NCI-H1694 treated with DMSO at 0.1 percent for 48 hours (cell line): ENCODE measurements at regions not wholly inside any gene's neighbourhood (a gene's known extent, or its start where the extent isn't known, plus 50 kb on each side); places are given as distances from the start of the nearest gene placed in this dataset.
A peak's percentile ranks its signal among the peaks of the same experiment; 100 is the strongest.
"Not testable (repeated sequence)": the region's sequence is repeated elsewhere in the genome, so short reads cannot be mapped to it uniquely, and the experiment has no call there.

Experiments
- DNase-seq: peaks from one replicate; lab custom pipeline; 2025; lab: John Stamatoyannopoulos, UW

- peak; percentile 93 for DNase-seq
These were observed 622.5 kb downstream of the TYW1 start for GRCh38 chr7:67619175-67619574.

GRCh38 chr7:67620216-67620933 is 623.7 kb downstream of the TYW1 start:
- no peak for DNase-seq

DNA sequence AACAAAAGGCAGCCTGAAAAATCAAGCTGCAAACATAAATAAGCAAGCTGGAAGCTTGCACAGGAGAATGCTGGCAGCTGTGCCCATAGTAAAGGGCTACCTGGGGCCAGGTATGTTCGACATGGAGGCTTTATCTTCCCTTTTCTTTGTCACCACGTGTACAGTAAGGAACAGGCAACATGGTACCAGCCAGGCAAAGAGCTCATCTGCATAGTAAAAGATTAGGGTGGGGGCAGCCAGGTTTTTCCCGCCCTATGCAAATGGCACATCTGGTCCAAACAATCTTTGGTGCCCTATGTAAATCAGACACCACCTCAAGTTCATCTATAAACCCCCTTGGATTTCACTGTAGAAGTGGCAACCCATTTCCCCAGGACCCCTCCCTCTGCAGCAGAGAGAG is 625.1 kb downstream of the TYW1 start:
- no peak for DNase-seq

GRCh38 chr7:67625257-67625737 is 628.7 kb downstream of the TYW1 start:
- DNase-seq = peak; percentile 89

DNA sequence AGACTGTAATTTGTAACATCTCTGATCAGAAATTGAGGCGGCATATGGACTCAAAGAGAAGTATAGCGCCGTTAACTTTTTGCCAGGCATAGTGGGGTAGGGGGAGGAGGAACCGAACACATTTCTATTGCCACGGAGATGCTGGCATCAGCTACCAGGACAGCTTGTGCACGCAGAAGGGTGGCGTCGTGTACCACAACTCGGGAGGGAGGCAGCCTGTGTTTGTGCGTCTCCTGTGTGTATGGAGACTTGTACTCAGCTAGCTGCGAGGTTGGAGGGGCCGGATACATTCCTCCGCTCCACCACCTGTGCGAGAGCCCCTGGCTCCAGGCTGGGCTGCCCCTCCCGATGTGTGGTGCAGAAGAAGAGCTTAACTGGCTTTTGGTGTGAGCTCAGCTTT is 634.8 kb downstream of the TYW1 start:
- DNase-seq = peak; percentile 96

GRCh38 chr7:67635271-67635670 is 638.6 kb downstream of the TYW1 start:
- no peak for DNase-seq

DNA sequence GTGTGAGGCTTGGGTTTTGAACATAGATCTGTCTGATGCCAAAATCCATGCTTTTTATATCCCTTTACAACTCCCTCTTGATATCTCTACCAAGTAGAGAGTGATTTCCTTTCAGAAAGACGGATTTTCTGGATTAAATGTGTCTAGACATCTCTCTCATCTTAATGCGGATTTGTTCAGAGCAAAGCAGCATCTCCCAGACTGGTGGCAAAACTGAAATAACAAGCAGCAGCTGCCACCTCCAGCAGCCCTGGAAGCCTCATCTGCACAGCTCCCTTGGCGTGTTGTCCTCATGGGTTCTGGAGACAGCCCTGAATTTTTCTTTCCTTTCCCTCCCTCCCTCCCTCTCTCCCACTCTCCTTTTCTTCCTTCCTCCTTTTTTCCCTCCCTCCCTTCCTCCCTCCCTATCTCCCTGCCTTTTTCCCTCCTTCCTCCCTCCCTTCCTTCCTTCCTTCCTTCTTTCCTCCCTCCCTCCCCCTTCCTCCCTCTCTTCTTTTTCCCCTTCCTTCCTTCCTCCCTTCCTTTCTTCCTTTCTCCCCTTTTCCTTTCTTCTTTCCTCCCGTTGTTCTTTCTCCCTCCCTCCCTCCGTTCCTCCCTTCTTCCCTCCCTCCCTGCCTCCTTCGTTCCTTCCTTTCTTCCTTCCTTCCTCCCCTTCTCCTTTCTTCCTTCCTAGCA is 639.9 kb downstream of the TYW1 start:
- peak; percentile 41 for DNase-seq

GRCh38 chr7:67637023-67637358 is 640.4 kb downstream of the TYW1 start:
- peak; percentile 64 for DNase-seq

DNA sequence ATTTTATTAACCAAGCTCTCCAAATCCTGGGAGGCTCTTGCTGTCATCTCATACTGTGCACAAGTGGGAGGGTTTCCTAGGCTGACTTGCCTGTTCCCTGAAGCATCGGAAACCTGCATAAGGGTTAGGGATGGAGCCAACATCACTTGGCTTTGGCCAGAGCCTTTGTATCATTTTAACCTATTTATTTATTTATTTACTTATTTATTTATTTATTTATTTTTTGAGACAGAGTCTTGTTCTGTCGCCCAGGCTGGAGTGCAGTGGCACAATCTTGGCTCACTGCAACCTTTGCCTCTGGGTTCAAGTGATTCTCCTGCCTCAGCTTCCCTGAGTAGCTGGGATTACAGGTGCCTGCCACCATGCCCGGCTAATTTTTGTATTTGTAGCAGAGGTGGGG is 645.9 kb downstream of the TYW1 start:
- not testable (repeated sequence) for DNase-seq

DNA sequence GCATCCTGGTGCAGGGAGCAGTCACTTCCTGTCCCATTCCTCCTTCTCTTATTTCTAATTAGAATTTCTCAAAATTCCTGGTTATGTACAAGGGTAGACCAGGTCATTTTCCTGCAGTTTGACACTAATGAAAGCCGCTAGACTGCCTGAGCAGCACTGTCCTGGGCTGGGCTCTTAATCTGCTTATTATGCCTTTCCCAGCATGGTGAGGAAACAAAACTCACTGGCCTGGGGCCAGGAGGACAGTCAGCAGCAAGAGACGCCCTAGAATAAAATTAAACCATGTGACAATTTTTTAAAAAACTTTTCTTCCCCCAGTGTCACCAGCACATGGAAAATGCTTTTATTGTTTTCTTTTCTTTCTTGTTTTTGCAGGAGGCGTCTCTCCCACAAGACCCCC is 647.5 kb downstream of the TYW1 start:
- DNase-seq = no peak

GRCh38 chr7:67652937-67653336 is 656.3 kb downstream of the TYW1 start:
- DNase-seq = no peak

GRCh38 chr7:67653856-67654454 is 657.3 kb downstream of the TYW1 start:
- no peak for DNase-seq

DNA sequence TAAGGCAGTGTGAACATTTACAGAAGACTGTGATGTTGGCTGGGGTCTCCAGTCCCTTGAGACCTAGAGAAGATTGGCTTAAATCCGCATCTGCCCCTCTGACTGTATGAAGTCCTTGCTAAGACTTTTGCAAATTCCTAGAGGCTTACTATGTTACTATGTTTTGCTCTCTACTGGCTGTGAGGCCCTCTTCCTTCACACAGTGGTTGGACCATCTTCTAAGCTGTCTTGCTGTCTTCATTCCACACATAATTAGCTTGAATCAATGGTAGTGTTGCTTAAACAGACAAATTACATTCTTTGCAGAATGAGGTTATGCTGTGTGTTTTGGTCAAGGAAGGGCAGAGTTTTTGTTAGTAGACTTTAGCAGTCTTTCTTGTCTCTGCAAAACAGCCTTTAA is 658.0 kb downstream of the TYW1 start:
- DNase-seq = no peak

DNA sequence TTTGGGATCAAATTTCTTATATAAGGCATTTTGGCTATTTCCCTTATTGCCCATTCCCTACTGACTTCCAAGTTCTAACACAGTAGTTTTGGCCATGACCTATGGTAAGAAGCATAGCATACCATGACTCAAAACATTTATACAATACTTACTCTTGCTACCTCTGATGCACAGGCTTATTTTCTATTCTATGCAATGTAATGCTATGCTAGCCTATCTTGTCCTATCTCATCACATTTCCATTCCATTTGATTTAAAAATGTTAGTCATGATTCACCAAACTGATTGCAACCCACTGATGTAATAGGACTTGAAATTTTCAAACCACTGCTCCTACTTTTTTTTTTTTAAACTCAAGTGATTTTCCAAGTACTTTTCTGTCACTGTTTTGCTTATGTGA is 658.5 kb downstream of the TYW1 start:
- no peak for DNase-seq

DNA sequence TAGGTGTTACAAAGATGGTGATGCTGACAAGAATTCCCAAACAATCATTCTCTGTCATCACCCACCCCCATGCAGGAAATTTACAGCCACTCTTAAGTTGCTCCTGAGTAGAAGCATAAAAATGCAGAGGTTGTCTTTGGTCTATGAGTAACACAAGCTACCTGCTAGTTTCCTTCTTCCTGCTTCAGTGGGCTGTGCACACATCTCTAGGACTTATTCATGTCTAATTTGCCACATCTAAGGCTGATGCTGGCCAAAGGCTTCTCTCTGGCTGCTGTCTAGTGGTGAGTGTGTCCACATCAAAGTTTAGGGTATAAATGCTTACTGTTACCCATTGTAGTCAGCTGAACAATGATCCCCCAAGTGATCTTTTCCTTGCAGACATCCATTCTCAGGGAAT is 662.5 kb downstream of the TYW1 start:
- no peak for DNase-seq

DNA sequence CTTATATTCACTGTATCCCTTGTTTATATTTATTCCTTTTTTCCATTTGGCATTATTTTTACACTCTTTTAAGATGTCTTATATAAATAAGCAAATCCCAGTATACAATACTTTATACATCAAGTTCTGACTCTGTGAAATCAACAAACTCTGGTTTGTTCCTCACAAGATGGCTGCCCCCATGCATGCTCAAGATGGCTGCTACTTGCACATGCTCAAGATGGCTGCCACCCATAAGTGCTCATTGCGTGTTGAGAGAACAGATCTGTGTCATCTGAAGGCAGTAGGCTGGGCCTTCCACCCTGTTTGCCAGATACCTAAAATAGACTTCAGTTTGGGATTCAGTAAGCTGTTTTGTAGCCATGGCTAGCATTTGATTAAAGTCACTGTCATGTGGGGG is 666.2 kb downstream of the TYW1 start:
- no peak for DNase-seq

- DNase-seq = no peak
These were observed 667.0 kb downstream of the TYW1 start for GRCh38 chr7:67663644-67664043.

DNA sequence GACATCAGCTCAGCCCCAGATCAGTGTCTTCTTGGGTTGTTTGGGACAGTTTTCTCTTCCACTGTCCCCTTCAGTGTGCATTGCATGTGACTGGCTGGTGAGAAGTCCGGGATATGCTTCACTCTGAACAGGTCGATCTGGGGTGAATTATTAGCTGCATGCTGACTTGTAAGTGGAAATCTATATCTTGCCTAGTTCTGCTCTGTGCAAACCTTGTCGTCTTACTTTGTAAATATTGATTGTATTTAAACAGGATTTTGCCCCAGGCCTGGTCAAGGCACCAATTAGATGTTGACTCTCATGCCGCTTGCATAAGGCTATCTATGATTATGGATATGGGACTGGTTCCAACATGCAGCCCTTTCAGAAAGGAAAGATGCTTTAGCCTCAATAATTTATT is 669.7 kb downstream of the TYW1 start:
- DNase-seq = not testable (repeated sequence)

DNA sequence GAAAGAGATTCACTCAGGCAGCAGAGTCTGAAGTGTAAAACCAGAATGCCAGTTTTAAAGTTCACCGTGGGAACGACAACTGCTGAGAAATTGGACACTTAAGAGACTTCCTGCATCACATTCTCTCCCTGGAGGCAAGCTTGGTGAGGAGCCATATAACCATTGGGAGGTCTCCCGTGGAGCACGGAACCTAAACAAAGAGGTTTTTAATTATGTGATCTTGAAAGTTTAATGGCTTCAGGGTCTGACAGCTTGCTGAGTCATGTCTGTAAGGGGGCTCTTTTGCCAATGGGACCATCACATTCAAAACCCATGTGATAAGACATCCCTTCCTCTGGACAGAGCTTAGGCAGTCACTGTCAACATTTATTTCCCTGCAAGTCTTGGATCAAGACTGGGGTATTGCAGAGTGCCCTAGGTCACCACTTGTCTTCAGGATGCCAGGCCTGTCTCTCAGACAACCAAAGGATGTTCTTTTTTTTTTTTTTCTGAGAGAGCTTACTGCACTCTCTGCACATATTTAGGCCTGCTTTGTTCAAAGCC is 674.4 kb downstream of the TYW1 start:
- no peak for DNase-seq

DNA sequence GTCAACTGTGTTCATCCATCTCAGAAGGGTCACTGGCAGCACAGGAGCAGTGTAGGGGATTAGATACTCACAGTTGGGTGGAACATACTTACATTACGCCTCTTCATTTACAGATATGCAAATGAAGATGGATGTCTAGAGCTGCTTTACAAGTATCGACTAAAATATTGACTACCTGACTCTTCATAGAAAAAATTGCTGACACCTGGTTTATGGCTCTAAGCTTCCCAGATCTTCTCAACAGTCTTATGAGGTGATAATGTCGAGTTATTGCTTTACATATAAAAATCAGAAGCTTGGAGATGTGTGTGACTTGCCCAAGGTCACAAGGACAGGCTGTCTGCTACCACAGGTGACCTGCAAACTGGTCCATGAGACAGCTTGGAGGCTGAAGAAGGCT is 677.2 kb downstream of the TYW1 start:
- no peak for DNase-seq

DNA sequence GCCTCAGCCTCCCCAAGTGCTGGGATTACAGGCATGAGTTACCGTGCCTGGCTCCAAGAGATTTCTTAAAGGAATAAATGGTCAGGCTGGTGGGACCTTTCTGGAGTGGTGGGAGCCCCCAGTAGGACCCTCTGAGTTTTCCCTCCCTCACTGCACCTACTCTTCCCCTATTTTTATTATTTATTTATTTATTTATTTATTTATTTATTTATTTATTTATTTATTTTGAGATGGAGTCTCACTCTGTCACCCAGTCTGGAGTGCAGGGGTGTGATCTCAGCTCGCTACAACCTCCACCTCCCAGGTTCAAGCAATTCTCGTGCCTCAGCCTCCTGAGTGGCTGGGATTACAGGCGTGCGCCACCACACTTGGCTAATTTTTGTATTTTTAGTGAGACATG is 678.2 kb downstream of the TYW1 start:
- DNase-seq = not testable (repeated sequence)

GRCh38 chr7:67675971-67676370 is 679.3 kb downstream of the TYW1 start:
- no peak for DNase-seq

DNA sequence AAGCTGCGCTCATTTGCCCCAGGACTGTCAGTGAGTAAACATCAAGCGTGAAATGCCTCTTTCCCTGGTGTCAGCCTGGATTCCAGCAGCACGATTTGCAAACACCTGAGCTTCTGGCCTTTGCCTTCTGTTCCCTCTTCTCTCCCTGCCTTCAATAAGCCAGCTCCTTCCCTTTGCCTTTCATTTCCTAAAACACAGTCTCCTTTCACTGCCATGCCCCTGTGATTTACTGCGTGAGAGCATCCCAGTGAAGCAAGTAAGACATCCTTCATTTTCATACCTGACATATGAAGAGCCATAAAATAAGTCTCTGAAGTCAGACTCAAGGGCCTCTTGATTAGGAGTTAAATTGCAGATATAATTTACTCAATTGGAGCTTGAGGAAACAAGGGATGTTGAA is 681.8 kb downstream of the TYW1 start:
- no peak for DNase-seq
